IPS-NIHi7 (cell line): ENCODE measurements at regions not wholly inside any gene's neighbourhood (a gene's known extent, or its start where the extent isn't known, plus 50 kb on each side); places are given as distances from the start of the nearest gene placed in this dataset.
"Not testable (repeated sequence)": the region's sequence is repeated elsewhere in the genome, so short reads cannot be mapped to it uniquely, and the experiment has no call there.

Source experiments
- DNase-seq: peaks from one replicate; pipeline ENCODE4 v3.0.0; 2012; ENCODE audit warnings: mixed read lengths; ENCODE audit errors: extremely low spot score

GRCh38 chr15:70231484-70231883 is 133.8 kb upstream of the TLE3 start:
- DNase-seq = no peak

GRCh38 chr15:70227918-70228317 is 130.2 kb upstream of the TLE3 start:
- DNase-seq = not testable (repeated sequence)

- DNase-seq = no peak
Measured at GRCh38 chr15:70227147-70227546, 129.4 kb upstream of the TLE3 start.

- no peak for DNase-seq
Measured at GRCh38 chr15:70226337-70226980, 128.7 kb upstream of the TLE3 start.

GRCh38 chr15:70225416-70225815 is 127.7 kb upstream of the TLE3 start:
- no peak for DNase-seq

- no peak for DNase-seq
Measured at GRCh38 chr15:70222606-70223005, 124.9 kb upstream of the TLE3 start.

- no peak for DNase-seq
Measured at GRCh38 chr15:70220490-70221096, 122.9 kb upstream of the TLE3 start.

- DNase-seq = no peak
Measured at GRCh38 chr15:70219966-70220365, 122.2 kb upstream of the TLE3 start.

- DNase-seq = no peak
Measured at GRCh38 chr15:70219256-70219895, 121.7 kb upstream of the TLE3 start.

GRCh38 chr15:70217226-70218160 is 119.8 kb upstream of the TLE3 start:
- DNase-seq = no peak

GRCh38 chr15:70215951-70216350 is 118.2 kb upstream of the TLE3 start:
- DNase-seq = no peak

GRCh38 chr15:70214941-70215635 is 117.4 kb upstream of the TLE3 start:
- no peak for DNase-seq

- DNase-seq = peak; percentile 50
Measured at GRCh38 chr15:70214276-70214675, 116.6 kb upstream of the TLE3 start.

GRCh38 chr15:70213794-70214193 is 116.1 kb upstream of the TLE3 start:
- no peak for DNase-seq

GRCh38 chr15:70212963-70213315 is 115.2 kb upstream of the TLE3 start:
- peak; percentile 49 for DNase-seq

- DNase-seq = no peak
Measured at GRCh38 chr15:70212286-70212962, 114.7 kb upstream of the TLE3 start.

GRCh38 chr15:70210528-70210927 is 112.8 kb upstream of the TLE3 start:
- DNase-seq = no peak

GRCh38 chr15:70210076-70210475 is 112.4 kb upstream of the TLE3 start:
- DNase-seq = no peak

- no peak for DNase-seq
Measured at GRCh38 chr15:70209499-70209898, 111.8 kb upstream of the TLE3 start.

GRCh38 chr15:70208332-70208731 is 110.6 kb upstream of the TLE3 start:
- no peak for DNase-seq

GRCh38 chr15:70206668-70207067 is 109.0 kb upstream of the TLE3 start:
- DNase-seq = no peak
